Fibroblast of the aortic adventitia (primary cell): ENCODE measurements at regions not wholly inside any gene's neighbourhood (a gene's known extent, or its start where the extent isn't known, plus 50 kb on each side); places are given as distances from the start of the nearest gene placed in this dataset.

ENCODE experiments used
- DNase-seq: peaks from one replicate; pipeline ENCODE4 v3.0.0-alpha.2; 2010; ENCODE audit warnings: low read depth
- H3K4me3 ChIP-seq: 2 replicates; pipeline ENCODE4 v1.5.1; 2011; ENCODE audit warnings: low read depth, mild to moderate bottlenecking, control low read depth, low read length, moderate library complexity
- CTCF ChIP-seq: IDR thresholded peaks from 2 replicates; pipeline ENCODE4 v1.5.1; 2011; ENCODE audit warnings: mild to moderate bottlenecking, low read length, control low read depth, inconsistent platforms; ENCODE audit not compliant: insufficient read depth

- no peak overlapping the region for H3K4me3 ChIP-seq
- no peak for DNase-seq
- no peak for TF ChIP-seq CTCF
These were observed 170.3 kb upstream of the ARGLU1 start for GRCh38 chr13:106738186-106738678.

- H3K4me3 ChIP-seq: no peak overlapping the region
- no peak for TF ChIP-seq CTCF
- no peak for DNase-seq
These were observed 169.0 kb upstream of the ARGLU1 start for GRCh38 chr13:106736941-106737340.

- no peak for DNase-seq
- TF ChIP-seq CTCF: no peak
- no peak overlapping the region for H3K4me3 ChIP-seq
These were observed 166.3 kb upstream of the ARGLU1 start for GRCh38 chr13:106734198-106734597.

- no peak for DNase-seq
- no peak overlapping the region for H3K4me3 ChIP-seq
- no peak for TF ChIP-seq CTCF
These were observed 155.1 kb upstream of the ARGLU1 start for GRCh38 chr13:106723036-106723435.

GRCh38 chr13:106722620-106723019 is 154.7 kb upstream of the ARGLU1 start:
- TF ChIP-seq CTCF: no peak
- no peak for DNase-seq
- H3K4me3 ChIP-seq: no peak overlapping the region

- DNase-seq: no peak
- no peak overlapping the region for H3K4me3 ChIP-seq
- no peak for TF ChIP-seq CTCF
These were observed 153.7 kb upstream of the ARGLU1 start for GRCh38 chr13:106721599-106721998.

- no peak for TF ChIP-seq CTCF
- H3K4me3 ChIP-seq: no peak overlapping the region
- no peak for DNase-seq
These were observed 146.5 kb upstream of the ARGLU1 start for GRCh38 chr13:106714271-106714982.
